Renal cortical epithelial cell (primary cell): ENCODE measurements at regions not wholly inside any gene's neighbourhood (a gene's known extent, or its start where the extent isn't known, plus 50 kb on each side); places are given as distances from the start of the nearest gene placed in this dataset.
"Not testable (repeated sequence)": the region's sequence is repeated elsewhere in the genome, so short reads cannot be mapped to it uniquely, and the experiment has no call there.

ENCODE experiments used
- DNase-seq: peaks from one replicate; pipeline ENCODE4 v3.0.0-alpha.2; 2011; ENCODE audit warnings: low read depth

DNA sequence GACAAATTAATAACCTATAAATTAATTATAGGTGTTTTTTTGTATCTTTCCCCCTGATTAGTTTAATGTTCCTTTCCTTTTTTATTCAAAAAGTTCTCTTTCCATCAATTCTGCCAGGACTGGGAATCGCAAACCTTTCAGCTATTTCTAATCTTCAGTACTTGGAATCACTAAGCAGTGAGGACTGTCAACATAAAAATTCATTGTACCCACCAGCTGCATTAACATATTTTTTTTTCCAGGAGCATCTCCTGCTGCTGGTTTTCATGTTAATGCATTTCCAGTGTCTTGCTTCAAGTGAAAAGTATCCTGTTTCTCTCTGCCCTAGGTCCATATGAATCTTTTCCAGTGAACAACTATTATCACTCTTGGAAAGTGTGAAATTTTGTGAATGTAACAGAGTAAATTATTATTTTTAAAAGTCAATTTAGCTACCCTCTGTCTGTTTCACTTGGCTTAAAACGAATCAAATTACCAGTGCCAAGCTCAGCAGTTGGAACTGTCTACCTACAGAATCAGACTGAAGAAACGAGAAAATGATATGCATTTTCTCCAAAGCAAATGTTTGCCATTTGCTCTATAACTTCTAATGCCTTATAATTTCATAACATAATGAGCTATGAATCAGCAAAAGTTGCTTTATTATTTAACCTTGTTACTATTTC lies 804.4 kb downstream of the EPHA4 start:
- DNase-seq = no peak

- DNase-seq = no peak
Observed at GRCh38 chr2:220775856-220776488, 796.1 kb downstream of the EPHA4 start.

DNA sequence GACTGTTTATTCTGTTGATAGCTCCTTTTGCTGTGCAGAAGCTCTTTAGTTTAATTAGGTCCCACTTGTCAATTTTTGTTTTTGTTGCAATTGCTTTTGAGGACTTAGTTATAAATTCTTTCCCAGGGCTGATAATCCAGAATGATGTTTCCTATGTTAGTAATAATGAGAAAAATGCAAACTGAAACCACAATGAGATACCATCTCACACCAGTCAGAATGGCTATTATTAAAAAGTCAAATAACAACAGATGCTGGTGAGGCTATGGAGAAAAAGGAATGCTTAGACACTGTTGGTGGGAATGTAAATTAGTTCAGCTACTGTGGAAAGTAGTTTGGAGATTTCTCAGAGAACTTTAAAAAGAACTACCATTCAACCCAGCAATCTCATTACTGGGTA lies 793.0 kb downstream of the EPHA4 start:
- not testable (repeated sequence) for DNase-seq

GRCh38 chr2:220779511-220779910 lies 792.6 kb downstream of the EPHA4 start:
- DNase-seq = no peak

- peak; percentile 79 for DNase-seq
Observed at GRCh38 chr2:220779931-220780330, 792.2 kb downstream of the EPHA4 start.

DNA sequence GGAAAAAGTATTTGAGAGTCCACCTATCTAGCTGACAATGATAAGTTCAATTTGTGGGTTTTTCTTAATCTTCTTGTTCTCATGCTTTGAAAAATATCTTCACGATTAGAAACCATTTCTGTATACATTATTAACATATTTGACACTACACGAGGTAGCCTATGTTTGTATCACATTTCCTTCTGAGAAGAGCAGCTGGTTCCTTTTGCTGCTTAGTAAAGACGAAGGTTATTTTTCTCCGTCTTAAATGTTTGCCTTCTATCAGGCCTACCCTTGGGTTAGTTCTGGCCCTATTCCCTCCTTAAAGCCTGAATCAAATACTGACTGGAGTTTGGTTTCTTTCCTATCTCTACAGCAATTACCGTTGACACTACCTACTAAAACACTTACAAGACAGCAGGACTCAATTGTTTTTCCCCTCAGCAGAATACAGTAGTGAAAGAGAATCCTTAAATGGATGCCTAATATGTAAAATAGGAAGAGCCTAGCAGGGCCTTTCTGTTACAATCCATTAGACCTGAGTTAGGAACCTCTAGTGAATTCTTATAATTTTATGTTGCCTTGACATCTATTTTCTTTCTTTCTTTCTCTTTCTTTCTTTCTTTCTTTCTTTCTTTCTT lies 790.4 kb downstream of the EPHA4 start:
- DNase-seq = no peak

- no peak for DNase-seq
Observed at GRCh38 chr2:220782609-220783113, 789.4 kb downstream of the EPHA4 start.

GRCh38 chr2:220783671-220784070 lies 788.4 kb downstream of the EPHA4 start:
- DNase-seq = no peak

DNA sequence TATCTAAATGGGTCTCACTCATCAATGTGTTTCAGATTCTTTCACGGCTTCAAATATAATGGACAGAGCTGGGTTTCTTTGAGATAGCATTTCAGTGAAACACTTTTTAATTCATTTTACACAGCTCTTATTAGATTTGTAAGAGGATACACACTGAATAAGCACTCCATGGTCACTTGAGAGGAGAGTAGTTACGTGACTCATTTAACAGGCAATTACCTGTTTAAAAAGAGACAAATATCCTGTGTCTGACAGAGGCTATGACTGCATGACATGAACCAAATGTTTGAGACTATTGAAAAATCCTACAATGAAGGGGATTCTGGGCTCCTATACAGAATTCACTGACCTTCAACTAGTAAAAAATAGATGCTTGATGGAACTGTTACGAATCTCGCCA lies 786.9 kb downstream of the EPHA4 start:
- DNase-seq = no peak

DNA sequence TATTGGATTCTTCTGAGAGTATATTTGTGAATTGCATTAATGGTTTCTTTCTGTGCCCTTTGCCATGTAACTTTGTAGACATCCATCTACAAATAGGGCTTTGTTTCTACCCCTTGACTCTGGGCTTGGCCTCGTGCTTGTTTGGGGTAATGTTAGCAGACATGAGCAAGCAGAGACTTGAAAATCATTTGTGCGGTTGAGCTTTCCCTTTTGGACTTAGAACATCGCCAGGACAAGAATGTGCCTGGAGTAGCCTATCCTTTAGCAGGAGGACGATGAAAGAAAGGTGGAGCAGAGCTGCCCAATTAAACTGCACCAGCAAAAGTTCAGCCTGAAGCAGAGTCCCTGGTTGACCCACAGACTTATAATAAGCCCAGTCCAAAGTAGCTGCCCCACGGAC lies 785.9 kb downstream of the EPHA4 start:
- DNase-seq = no peak

DNA sequence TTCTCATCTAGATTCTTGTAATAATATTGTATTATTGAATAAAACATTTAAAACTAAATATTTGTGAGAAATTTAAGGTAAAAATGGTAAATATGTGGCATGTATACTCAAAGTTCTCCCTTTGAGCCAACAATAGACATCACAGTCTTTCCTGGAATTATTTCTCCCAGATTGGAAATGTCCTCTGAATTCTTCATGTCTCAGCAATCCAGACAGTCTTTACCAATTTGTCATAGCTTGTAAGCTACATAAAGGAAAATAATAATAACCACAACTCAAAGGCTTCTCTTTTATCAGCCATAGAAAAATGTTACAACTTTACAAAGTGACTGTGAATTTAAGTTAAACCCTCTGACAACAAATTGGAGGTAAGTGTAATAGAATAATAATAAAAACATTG lies 784.9 kb downstream of the EPHA4 start:
- no peak for DNase-seq

DNA sequence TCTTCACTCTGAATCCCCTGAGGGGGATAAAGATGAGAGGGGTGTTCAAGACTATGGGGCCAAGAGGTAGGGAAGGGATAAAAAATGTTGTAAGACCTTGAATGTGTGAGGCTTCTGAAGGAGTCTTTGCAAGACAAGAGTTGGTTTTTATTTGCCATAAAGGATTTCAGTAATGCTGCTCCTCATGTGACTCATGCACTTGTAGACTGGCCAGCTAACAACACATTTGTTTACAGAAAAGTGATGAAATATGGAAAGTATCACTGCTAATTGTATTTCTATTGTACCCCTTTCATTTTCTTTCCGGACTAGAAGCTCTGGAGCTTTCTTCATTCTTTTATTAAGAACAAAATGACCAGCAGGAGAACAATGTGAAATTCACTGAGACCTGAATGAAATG lies 782.1 kb downstream of the EPHA4 start:
- DNase-seq = peak; percentile 27

DNA sequence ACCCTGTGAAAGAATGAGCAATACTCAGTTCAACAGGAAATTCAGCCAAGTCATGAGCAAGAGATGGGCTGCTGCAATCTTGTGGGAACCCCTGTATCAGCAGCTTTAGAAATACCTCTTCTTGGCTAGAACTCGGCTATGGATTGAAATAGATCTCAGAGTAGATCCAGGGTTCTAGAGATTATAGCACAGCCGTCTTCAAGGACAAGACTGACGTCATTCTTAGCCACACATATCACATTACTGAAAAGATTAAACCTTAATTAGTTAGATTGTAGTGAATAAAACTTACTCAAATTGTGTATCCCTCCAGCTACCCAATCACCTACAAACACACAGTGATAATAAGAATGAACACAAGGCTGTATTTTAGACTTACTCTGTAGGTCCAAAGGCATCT lies 776.4 kb downstream of the EPHA4 start:
- DNase-seq = no peak

- DNase-seq = no peak
Observed at GRCh38 chr2:220811115-220811514, 761.0 kb downstream of the EPHA4 start.

- DNase-seq = peak; percentile 22
Observed at GRCh38 chr2:220811952-220812570, 760.0 kb downstream of the EPHA4 start.

DNA sequence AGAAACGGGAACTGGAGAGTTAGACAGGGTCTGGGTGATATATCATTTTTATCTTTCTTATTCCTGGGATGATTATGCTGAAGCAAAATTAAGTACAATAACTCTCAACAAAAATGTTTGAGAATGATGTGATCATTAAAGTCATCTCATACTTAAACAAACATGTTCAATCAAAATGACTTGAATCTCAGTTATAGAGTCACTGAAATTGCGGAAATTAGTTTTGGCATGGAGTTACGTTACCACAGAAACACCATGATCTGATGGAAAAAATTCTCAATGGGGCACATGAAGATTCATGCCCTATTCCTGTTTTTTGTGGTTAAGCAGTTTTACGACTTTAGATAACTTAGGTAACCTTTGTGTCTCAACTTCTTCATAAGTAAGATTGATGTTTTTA lies 757.7 kb downstream of the EPHA4 start:
- DNase-seq = no peak

DNA sequence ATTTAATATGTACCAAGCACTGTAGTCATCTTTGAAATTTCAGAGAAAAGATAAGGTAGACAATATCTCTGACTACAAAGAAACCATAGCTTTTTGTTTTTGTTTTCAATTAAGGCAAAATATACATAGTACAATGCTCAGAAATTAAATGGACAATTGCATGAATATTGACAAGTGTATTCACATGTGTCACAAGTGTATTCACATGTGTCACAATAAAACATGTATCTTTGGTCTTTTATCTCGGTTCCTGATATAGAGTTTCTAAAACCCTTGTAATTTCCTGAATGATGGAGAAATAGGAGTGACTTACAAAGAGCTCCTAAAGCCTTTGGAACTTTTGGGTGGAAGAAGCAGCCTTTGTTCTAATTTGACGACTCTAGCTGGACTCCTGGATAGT lies 756.4 kb downstream of the EPHA4 start:
- no peak for DNase-seq

GRCh38 chr2:220821683-220822082 lies 750.4 kb downstream of the EPHA4 start:
- no peak for DNase-seq

- DNase-seq = not testable (repeated sequence)
Observed at GRCh38 chr2:220823590-220823989, 748.5 kb downstream of the EPHA4 start.

- DNase-seq = no peak
Observed at GRCh38 chr2:220833446-220833845, 738.7 kb downstream of the EPHA4 start.

DNA sequence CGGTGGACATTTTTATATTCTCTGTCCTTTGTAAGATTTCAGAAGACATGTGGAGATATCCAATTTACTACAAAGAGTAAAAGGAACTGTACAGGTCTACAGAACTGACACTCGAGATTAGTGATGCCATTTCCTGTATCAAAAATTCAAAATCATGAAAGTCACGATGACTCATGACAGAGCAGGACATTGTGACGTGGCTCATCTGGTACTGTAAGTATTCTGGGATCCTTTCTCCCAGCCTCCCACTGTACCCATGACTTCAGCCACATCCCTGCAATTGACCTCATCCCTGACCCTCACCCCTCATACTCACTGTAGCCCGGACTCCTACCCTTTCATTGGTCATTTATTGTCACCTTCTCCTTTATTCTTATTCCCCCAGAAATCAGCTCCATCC lies 736.5 kb downstream of the EPHA4 start:
- no peak for DNase-seq

DNA sequence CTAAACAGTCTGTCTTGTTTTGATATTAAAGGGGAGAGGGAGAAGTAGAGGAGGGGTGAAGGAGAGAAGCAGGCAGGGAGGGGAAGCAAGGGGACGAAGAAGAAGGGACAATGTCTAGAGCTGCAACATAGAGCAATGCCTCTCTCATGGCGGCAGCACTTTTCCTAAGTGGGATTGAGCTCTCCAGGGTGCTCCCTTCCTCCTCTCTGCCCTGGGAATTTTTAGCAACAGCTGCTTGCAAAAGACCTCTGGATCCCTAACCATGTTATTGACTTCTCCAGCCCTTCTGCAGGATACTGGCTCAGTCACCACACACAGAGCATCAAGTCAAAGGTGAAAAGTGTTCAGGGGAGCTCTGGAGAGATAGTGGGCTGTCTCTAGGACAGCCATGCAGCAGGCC lies 734.9 kb downstream of the EPHA4 start:
- DNase-seq = no peak
